Smooth muscle cell (in vitro differentiated cells): ENCODE measurements at regions not wholly inside any gene's neighbourhood (a gene's known extent, or its start where the extent isn't known, plus 50 kb on each side); places are given as distances from the start of the nearest gene placed in this dataset.

ENCODE experiments used
- DNase-seq: peaks from one replicate; lab custom pipeline; 2025; ENCODE audit not compliant: unreplicated experiment; lab: John Stamatoyannopoulos, UW
- H2AFZ ChIP-seq: fragments of 200-600 bp; sonication (generic); 2 replicates; pipeline ENCODE4 v1.6.0; 2016; ENCODE audit warnings: antibody characterized with exemption, low read depth, mild to moderate bottlenecking
- H3F3A ChIP-seq: fragments of 200-600 bp; sonication (generic); 2 replicates; pipeline ENCODE4 v1.6.0; 2017; ENCODE audit warnings: antibody characterized with exemption, low read depth
- H3K27ac ChIP-seq: fragments of 200-600 bp; sonication (generic); 2 replicates; pipeline ENCODE4 v1.5.1; 2016; ENCODE audit warnings: low read depth, mild to moderate bottlenecking
- H3K27me3 ChIP-seq: fragments of 200-600 bp; sonication (generic); 2 replicates; pipeline ENCODE4 v1.6.1; 2016; ENCODE audit warnings: low read depth, mild to moderate bottlenecking
- H3K36me3 ChIP-seq: fragments of 200-600 bp; sonication (generic); 2 replicates; pipeline ENCODE4 v1.5.1; 2016; ENCODE audit warnings: low read depth
- H3K4me1 ChIP-seq: fragments of 200-600 bp; sonication (generic); 2 replicates; pipeline ENCODE4 v1.5.1; 2016; ENCODE audit warnings: low read depth
- H3K4me2 ChIP-seq: fragments of 200-600 bp; sonication (generic); 2 replicates; pipeline ENCODE4 v1.6.0; 2016; ENCODE audit warnings: mild to moderate bottlenecking
- H3K4me3 ChIP-seq: fragments of 200-600 bp; sonication (generic); 2 replicates; pipeline ENCODE4 v1.5.1; 2016; ENCODE audit warnings: mild to moderate bottlenecking
- H3K79me2 ChIP-seq: fragments of 200-600 bp; sonication (generic); 2 replicates; pipeline ENCODE4 v1.6.0; 2016; ENCODE audit warnings: low read depth, mild to moderate bottlenecking
- H3K9ac ChIP-seq: fragments of 200-600 bp; sonication (generic); 2 replicates; pipeline ENCODE4 v1.6.0; 2016; ENCODE audit warnings: low read depth
- H3K9me3 ChIP-seq: fragments of 200-600 bp; sonication (generic); replicated peaks from 2 replicates; pipeline ENCODE4 v1.5.1; 2016; ENCODE audit warnings: low read depth
- H4K20me1 ChIP-seq: fragments of 200-600 bp; sonication (generic); 2 replicates; pipeline ENCODE4 v1.6.0; 2016; ENCODE audit warnings: low read depth
- CTCF ChIP-seq: fragments of 200-600 bp; sonication (generic); IDR thresholded peaks from 2 replicates; pipeline ENCODE4 v1.5.1; 2017; ENCODE audit warnings: borderline replicate concordance, mild to moderate bottlenecking, antibody characterized with exemption; ENCODE audit not compliant: insufficient read depth, poor library complexity, severe bottlenecking
- WGBS: methylation state at CpG from one replicate; pipeline ENCODE4 v1.1.7; 2016; ENCODE audit warnings: low lambda C conversion rate; 5-methylcytosine and 5-hydroxymethylcytosine counted together

- 46% methylated on average over 1 of the region's 1 CpG for WGBS
These were observed 1619.0 kb upstream of the WWC1 start for GRCh38 chr5:166672431-166672830.

GRCh38 chr5:166677891-166678290, 1613.6 kb upstream of the WWC1 start:
- no peaks in the 10 kb centered on the region for H3K27me3 ChIP-seq
- H3K9ac ChIP-seq, result no peak overlapping the region
- H3K79me2 ChIP-seq, result no peaks in the 10 kb centered on the region
- no peak overlapping the region for H2AFZ ChIP-seq
- H4K20me1 ChIP-seq, result no peaks in the 10 kb centered on the region
- no peak for TF ChIP-seq CTCF
- H3K9me3 ChIP-seq, result no peaks in the 10 kb centered on the region
- H3K27ac ChIP-seq, result no peak overlapping the region
- 29% methylated on average over 2 of the region's 2 CpGs for WGBS
- H3K4me3 ChIP-seq, result no peak overlapping the region
- H3F3A ChIP-seq, result no peaks in the 10 kb centered on the region
- no peaks in the 10 kb centered on the region for H3K36me3 ChIP-seq
- no peak for DNase-seq
- no peak overlapping the region for H3K4me2 ChIP-seq
- H3K4me1 ChIP-seq, result peaks cover 7% of the 10 kb centered on the region

More at GRCh38 chr5:166672431-166672830, 1619.0 kb upstream of the WWC1 start:
- Histone ChIP-seq H3F3A (peaks cover 4% of the 10 kb centered on the region), H3K36me3 (no peaks in the 10 kb centered on the region), H2AFZ (no peak overlapping the region), H3K79me2 (no peaks in the 10 kb centered on the region), H3K4me1 (peaks cover 22% of the 10 kb centered on the region), H3K27me3 (no peaks in the 10 kb centered on the region), H3K9me3 (no peaks in the 10 kb centered on the region), H3K4me2 (peak overlapping the region; percentile 26), H4K20me1 (no peaks in the 10 kb centered on the region), H3K9ac (no peak overlapping the region), H3K4me3 (no peak overlapping the region), H3K27ac (peak overlapping the region; percentile 44)
- DNase-seq, result no peak
- TF ChIP-seq CTCF, result no peak

- Histone ChIP-seq H3K4me2 (no peak overlapping the region), H3K9me3 (no peaks in the 10 kb centered on the region), H2AFZ (no peak overlapping the region), H3K9ac (no peak overlapping the region), H3K27me3 (no peaks in the 10 kb centered on the region), H3K79me2 (no peaks in the 10 kb centered on the region), H3K36me3 (no peaks in the 10 kb centered on the region), H4K20me1 (no peaks in the 10 kb centered on the region), H3K4me3 (no peak overlapping the region), H3F3A (no peaks in the 10 kb centered on the region), H3K4me1 (peaks cover 7% of the 10 kb centered on the region), H3K27ac (no peak overlapping the region)
- DNase-seq, result no peak
- 83% methylated on average over 5 of the region's 5 CpGs for WGBS
- no peak for TF ChIP-seq CTCF
These were observed 1612.1 kb upstream of the WWC1 start for GRCh38 chr5:166679331-166679730.

- H3K36me3 ChIP-seq, result no peaks in the 10 kb centered on the region
- no peak overlapping the region for H3K4me2 ChIP-seq
- H3F3A ChIP-seq, result no peaks in the 10 kb centered on the region
- no peaks in the 10 kb centered on the region for H3K79me2 ChIP-seq
- WGBS, result 90% methylated on average over 4 of the region's 4 CpGs
- no peaks in the 10 kb centered on the region for H4K20me1 ChIP-seq
- H3K9me3 ChIP-seq, result no peaks in the 10 kb centered on the region
- peaks cover 9% of the 10 kb centered on the region for H3K4me1 ChIP-seq
- DNase-seq, result no peak
- no peak overlapping the region for H3K4me3 ChIP-seq
- no peak for TF ChIP-seq CTCF
- H3K27me3 ChIP-seq, result no peaks in the 10 kb centered on the region
- H3K9ac ChIP-seq, result no peak overlapping the region
- H3K27ac ChIP-seq, result no peak overlapping the region
- H2AFZ ChIP-seq, result no peak overlapping the region
These were observed 1596.1 kb upstream of the WWC1 start for GRCh38 chr5:166695326-166695725.
